HG03457 (cell line): ENCODE measurements at regions not wholly inside any gene's neighbourhood (a gene's known extent, or its start where the extent isn't known, plus 50 kb on each side); places are given as distances from the start of the nearest gene placed in this dataset.
"Not testable (repeated sequence)": the region's sequence is repeated elsewhere in the genome, so short reads cannot be mapped to it uniquely, and the experiment has no call there.

Source experiments
- ATAC-seq: cut with Tn5 transposase; IDR thresholded peaks from one replicate; pipeline ENCODE4 v1.9.1; 2021; ENCODE audit warnings: moderate number of reproducible peaks; ENCODE audit not compliant: unreplicated experiment

DNA sequence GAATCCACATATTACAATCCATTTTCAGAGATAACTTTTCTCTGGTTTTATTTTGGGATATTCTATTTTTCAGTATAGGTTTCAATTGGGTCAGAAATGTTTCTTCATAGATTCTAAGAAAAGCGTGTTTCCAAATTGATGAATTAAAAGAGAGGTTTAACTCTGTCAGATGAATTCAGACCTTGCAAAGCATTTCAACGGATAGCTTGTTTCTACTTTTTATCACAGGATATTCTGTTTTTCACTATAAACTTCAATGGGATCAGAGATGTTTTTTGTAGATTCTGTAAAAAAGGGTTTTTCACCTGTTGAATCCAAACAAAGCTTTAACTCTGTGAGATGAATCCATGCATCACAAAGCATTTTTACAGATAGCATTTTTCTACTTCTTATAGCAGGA lies 1498.1 kb downstream of the UQCRFS1 start:
- no peak for ATAC-seq

DNA sequence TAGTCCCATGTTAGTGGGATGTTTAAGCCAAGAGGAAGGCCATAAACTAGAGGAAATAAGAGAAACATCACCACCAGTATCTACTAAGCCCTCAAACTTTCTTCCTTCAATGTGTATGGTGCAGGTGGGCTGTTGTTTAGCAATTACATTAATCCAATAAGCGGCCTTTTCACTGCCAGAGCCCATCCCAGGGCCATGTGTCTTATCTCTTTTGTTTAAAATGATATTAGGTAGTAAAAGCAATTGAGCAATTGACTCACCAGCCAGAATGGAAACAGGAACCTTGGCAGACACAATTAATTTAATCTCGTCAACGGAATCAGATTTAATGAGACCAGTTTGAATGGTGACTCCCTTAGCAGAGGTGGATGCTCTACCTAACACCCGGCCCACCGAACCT lies 1503.5 kb downstream of the UQCRFS1 start:
- no peak for ATAC-seq

DNA sequence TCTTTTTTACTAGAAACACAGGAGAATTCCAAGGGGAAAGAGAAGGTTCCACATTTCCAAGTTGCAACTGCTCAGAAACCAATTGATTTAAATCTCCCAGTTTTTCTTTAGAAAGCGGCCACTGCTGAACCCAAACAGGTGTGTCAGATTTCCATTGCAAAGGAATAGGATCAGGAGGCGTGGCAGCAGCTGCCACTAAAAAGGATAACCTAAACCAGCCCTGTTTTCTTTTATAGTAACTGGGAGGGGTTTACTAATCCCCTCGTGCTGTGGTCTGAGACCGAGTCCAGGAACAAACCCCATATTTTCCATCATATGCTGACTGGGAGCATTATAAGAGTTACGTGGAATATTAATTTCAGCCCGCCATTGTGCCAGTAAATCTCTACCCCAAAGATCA lies 1504.0 kb downstream of the UQCRFS1 start:
- ATAC-seq = not testable (repeated sequence)

DNA sequence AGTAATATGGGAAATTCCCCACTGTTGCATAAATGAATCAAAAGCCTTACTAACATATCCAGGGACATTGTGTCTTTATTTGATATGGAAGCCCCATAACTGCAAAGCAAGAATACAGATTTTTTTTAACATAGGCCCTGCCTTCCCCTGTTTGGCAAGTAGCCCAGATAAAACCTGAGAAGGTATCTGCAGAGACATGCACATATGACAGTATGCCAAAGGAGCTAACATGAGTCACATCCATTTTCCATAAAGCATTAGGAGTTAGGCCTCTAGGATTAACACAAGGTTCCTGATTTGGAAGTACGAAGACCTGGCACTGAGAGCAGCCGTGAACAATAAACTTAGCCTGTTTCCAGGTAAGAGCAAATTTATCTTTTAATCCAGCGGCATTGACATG lies 1505.9 kb downstream of the UQCRFS1 start:
- not testable (repeated sequence) for ATAC-seq

DNA sequence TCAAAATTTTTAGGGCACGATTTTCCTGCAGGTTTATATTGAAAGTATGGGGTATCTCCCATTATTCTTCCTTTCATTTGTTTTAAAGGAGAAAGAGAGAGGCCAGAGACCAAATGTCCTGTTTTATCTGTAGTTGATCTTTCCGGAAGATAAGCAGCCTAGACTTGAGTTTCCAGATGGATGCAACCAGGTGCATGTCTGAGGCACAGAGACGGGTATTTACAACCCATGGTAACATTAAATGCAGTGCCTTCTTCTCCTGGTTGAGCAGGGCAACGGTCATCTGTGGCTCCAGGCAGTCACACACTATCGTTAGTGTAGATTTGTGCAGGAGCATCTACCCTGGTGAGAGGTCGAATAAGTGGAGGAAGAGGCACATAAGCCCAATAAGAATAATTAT lies 1507.1 kb downstream of the UQCRFS1 start:
- no peak for ATAC-seq

DNA sequence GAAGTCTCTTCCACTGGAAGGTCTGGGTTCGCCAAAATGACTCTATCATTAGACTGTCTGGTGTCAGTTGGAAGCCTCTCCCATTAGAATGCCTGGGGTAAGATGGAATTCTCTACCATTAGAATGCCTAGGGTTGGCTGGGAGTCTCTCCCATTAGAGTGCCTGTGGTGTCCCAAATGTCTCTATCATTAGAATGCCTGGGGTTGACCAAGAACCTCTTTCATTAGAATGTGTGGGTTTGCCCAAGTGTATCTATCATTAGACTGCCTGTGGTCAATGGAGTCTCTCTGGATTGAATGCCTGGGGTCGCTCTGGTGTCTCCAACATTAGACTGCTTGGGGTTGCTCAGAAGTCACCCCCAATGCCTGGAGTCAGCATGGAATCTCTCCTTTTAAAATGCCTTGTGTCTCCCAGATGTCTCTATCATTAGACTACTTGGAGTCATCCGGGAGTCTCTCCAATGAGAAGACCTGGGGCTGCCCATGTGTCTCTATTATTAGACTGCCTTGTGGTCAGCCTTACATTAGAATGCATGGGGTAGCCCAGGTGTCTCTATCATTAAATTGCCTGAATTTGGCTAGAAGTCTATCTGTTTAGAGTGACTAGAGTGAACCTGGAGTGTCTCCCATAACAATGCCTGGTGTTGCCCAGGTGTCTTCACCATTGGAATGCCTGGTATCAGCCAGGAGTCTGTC lies 1518.4 kb downstream of the UQCRFS1 start:
- no peak for ATAC-seq

DNA sequence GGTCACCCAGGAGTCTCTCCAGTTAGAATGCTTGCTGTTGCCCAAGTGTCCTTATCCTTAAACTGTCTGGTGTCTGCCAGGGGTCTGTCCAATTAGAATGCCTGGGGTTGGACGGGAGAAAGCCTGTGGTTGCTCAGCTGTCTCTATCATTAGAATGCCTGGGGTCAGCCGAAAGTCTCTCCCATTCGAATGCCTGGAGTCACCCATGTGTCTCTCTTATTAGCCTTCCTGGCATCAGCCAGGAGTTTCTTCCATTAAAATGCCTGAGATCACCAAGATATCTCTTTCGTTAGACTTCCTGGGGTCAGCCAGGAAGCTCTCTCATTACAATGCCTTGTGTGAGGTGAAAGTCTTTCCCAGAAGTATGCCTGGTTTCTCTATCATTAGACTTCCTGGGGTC lies 1521.0 kb downstream of the UQCRFS1 start:
- ATAC-seq = no peak

DNA sequence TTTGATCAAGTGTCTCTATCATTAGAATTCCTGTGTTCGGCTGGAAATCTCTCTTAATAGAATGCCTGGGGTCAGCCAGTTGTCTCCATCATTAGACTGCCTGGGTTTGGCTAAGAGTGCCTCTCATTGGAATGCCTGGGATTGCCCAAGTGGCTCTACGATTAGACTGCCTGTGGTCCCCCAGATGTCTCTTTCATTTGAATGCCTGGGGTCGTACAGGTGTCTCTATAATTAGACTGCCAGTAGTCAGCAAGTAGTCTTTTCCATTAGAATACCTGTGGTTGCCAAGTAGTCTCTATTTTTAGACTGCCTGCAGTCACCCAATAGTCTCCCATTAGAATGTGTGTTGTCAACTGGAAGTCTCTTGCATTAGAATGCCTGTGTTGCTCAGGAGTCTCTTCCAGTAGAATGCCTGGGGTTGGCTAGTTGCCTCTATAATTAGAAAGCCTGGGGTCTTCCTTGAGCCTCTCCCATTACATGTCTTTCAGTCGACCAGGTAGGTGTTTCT lies 1523.2 kb downstream of the UQCRFS1 start:
- ATAC-seq = no peak

DNA sequence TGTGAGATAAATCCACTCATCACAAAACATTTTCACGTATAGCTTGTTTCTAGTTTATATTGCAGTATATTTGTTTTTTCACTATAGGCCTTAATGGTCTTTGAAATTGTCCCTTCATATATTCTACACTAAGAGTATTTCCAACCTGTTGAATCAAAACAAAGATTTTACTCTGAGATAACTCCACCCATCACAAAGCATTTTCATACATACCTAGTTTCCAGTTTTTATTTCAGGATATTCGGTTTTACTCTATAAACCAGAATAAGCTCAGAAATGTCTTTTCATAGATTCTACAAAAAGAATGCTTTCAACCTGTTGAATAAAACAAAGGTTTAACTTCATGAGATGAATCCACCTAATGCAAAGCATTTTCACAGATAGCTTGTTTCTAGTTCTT lies 1528.7 kb downstream of the UQCRFS1 start:
- no peak for ATAC-seq

DNA sequence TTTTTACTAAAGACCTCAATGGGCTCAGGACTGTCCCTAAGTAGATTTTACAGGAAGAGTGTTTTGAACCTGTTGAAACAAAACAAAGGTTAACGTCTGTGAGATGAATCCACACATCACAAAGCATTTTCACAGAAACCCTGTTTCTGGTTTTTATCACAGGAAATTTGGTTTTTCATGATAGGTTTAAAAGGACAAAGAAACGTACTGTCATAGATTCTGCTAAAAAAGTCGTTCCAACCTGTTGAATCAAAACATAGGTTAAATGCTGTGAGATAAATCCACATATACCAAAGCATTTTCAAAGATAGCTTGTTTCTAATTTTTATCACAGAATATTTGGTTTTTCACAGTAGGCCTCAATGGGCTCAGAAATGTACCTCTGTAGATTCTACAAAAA lies 1531.0 kb downstream of the UQCRFS1 start:
- ATAC-seq = no peak

DNA sequence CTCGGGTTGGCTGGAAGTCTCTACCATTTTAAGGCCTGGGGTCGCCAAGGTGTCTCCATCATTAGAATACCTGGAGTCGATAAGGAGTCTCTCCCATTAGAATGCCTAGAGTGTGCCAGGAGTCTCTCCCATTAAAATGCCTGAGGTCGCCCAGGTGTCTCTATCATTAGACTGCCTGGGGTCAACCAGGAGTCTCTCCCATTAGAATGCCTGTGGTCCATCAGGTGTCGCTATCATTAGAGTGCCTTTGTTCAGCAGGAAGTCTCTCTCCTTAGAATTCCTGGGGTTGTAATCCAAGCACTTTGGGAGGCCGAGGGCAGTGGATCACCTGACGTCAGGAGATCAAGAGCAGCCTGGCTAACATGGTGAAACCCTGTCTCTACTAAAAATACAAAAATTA lies 1533.0 kb downstream of the UQCRFS1 start:
- ATAC-seq = no peak

DNA sequence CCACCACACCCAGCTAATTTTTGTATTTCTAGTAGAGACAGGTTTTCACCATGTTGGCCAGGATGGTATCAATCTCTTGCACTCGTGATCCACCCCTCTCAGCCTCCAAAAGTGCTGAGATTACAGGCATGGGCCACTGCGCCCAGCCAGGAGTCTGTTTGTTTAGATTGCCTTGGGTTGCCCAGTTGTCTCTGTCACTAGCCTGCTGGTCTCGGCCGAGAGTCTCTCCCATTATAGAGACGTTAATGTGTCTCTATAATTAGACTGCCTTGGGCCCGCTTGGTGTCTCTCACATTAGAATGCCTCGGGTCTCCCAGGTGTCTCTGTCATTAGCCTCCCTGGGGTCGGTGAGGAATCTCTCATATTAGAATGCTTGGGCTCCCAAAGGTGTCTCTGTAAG lies 1533.6 kb downstream of the UQCRFS1 start:
- ATAC-seq = no peak

DNA sequence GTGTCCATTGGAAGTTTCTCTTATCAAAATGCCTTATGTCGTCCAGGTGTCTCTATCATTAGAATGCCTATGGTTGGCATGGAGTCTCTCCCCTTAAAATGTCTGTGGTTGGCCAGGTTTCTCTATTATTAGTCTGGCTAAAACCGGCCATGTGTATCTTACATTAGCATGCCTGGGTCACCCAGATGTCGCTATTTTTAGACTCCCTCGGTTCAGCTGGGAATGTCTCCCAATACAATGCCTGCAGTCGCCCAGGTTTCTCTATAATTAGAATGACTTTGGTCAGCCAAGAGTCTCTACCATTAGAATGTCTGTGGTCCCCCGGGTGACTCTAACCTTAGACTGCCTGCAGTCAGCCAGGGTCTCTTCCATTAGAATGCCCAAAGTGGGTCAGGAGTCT lies 1536.1 kb downstream of the UQCRFS1 start:
- no peak for ATAC-seq

DNA sequence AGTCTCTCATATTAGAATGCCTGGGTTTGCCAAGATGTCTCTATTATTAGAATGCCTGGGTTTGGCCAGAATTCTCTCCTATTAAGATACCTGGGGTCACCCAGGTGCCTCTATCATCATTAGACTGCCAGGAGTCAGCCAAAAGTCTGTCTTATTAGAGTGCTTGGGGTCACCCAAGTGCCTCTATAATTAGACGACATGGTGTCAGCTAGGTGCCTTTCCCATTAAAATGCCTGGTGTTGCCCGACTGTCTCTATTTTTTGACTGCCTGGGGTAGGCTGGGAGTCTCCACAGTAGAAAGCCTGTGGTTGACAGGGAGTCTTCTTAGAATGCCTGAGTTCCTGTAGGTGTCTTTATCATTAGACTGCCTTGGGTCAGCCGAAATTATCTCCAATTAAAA lies 1536.6 kb downstream of the UQCRFS1 start:
- ATAC-seq = no peak

DNA sequence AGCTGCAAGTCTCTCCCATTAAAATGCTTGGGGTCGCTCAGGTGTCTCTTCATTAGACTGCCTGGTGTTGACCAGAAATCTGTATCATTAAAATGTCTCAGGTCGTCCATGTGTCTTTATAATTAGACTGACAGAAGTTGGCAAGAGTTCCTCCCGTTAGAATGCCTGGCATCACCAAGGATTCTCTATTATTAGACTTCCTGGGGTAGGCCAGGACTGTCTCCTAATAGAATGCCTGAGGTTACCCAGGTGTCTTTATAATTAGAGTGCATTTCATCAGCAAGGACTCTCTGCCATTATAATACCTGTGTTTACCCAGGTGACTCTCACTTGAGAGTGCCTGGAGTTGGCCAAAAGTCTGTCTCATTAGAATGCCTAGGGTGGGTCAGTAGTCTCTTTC lies 1537.2 kb downstream of the UQCRFS1 start:
- ATAC-seq = no peak

DNA sequence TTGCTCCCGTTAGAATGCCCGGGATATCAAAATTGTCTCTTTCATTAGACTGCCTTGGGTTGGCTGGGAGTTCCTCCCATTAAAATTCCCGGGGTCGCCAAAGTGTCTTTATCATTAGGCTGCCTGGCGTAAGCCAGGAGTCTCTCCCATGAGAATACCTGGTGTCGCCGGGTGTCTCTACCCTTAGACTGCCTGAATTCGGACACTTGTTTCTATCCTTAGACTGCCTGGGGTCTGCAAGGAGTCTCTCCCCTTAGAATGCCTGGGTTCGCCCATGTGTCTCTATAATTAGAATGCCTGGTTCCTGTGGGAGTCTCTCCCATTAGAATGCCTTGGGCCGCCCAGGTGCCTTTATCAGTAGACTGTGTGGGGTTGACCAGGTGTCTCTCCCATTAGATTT lies 1538.2 kb downstream of the UQCRFS1 start:
- no peak for ATAC-seq

DNA sequence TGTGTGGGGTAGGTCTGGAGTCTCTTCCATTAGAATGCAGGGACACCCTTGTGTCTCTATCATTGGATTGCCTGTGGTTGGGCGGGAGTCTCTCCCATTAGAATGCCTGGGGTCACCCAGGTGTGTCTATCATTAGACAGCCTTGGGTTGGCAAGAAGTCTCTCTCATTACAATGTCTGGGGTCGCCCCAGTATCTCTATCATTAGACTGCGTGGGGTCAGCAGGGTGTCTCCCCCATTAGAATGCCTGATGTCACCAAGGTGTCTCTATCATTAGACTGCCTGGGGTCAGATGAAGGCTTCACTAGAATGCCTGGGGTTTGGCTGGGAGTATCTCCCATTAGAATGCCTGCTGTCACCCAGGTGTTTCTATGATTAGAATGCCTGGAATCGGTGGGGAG lies 1539.0 kb downstream of the UQCRFS1 start:
- no peak for ATAC-seq

DNA sequence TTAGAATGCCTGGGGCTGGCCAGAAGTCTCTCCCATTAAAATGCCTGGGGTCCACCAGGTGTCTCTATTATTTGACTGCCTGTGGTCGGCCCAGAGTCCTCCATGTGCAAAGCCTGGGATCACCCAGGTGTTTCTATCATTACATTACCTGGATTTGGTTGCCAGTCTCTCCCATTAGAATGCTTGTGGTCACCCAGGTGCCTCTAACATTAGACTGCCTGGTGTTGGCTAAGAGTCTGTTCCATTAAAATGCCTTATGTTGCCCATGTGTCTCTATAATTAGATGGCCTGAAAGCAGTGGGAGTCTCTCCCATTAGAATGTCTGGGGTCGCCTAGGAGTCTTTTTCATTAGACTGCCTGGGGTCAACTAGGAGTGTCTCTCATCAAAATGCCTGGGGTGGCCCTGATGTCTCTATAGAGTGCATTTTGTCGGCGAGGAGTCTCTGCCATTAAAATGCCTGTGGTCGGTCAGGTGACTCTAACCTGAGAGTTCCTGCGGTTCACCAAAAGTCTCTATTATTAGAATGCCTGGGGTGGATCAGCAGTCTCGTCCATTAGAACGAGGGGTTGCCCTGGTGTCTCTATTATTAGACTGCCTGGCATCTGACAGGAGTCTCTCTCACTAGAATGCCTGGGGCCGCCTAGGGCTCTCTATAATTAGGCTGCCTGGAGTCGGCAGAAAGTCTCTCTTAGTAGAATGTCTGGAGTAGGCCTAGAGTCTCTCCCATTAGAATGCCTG lies 1540.5 kb downstream of the UQCRFS1 start:
- ATAC-seq = no peak

DNA sequence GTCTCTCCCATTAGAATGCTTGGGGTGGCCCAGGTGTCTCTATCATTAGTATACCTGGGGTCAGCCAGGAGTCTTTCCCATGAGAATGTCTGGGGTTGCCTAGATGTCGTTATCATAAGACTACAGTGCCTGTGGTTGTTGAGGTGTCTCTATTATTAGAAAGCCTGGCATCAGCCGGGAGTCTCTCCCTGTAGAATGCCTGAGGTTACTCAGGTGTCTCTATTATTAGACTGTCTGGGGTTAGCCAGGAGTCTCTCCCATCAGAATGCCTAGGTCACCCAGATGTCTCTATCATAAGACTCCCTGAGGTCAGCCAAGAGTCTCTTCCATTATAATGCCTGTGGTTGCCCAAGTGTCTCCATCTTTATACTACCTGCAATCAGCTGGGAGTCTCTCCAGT lies 1541.1 kb downstream of the UQCRFS1 start:
- no peak for ATAC-seq

DNA sequence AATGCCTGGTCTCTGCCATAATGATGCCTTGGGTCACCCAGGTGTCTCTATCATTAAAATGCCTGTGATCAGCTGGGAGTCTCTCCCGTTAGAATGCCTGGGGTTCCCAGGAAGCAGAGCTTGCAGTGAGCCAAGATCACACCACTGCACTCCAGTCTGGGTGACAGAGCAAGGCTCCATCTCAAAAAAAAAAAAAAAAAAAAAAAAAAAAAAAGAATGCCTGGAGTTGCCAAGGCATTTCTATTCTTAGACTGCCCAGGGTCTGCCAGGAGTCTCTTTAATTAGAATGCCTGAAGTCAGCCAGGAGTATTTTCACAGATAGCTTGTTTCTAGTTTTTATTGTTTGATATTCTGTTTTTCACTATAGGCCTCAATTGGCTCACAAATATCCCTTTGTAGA lies 1552.5 kb downstream of the UQCRFS1 start:
- no peak for ATAC-seq

DNA sequence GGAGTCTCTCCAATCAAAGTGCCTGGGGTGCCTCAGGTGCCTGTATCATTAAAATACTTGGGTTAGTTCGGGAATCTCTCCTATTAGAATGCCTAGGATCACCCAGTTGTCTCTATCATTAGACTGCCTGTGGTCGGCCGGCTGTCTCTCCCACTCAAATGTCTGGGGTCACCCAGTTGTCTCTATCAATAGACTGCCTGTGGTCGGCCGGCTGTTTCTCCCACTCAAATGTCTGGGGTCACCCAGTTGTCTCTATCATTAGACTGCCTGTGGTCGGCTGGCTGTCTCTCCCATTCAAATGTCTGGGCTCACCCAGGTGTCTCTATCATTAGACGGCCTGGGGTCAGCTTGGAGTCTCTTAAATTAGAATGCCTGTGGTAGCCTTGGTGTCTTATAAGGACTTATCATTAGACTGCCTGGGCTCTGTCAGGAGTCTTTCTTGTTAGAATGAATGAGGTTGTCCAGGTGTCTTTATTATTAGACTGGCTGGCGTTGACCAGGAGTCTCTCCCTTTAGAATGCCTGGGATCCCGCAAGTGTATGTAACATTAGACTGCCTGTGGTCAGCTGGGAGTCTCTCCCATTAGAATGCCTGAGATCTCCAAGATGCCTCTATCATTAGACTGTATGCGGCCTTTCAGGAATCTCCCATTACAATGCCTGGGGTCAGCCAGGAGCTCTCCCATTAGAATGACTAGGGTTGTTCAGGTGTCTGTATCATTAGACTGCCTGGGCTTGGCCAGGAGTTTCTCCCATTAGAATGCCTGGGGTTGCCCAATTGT lies 1555.5 kb downstream of the UQCRFS1 start:
- ATAC-seq = no peak
